AG04450 (cell line): ENCODE measurements at regions not wholly inside any gene's neighbourhood (a gene's known extent, or its start where the extent isn't known, plus 50 kb on each side); places are given as distances from the start of the nearest gene placed in this dataset.

ENCODE experiments used
- CTCF ChIA-PET: fragments of 300-600, 350-600 bp; formaldehyde crosslinking; extraction: SDS; loops from one replicate; lab custom pipeline; 2022; ENCODE audit warnings: antibody characterized with exemption, inconsistent platforms; lab: Charles Lee
- POLR2A ChIA-PET: fragments of 350-600 bp; formaldehyde crosslinking; extraction: SDS; loops from one replicate; lab custom pipeline; 2021; ENCODE audit warnings: antibody characterized with exemption, inconsistent platforms; lab: Yijun Ruan, JAX
- DNase-seq: peaks from one replicate; pipeline ENCODE4 v3.0.0-alpha.2; 2011; ENCODE audit warnings: low read depth, low spot score
- H3K27ac ChIP-seq: one replicate; pipeline ENCODE4 v1.5.1; 2012; ENCODE audit warnings: low read depth, low read length, control low read depth
- H3K27me3 ChIP-seq: one replicate; pipeline ENCODE4 v1.6.0; 2012; ENCODE audit warnings: low read length; ENCODE audit not compliant: control insufficient read depth, insufficient read depth
- H3K4me3 ChIP-seq: 2 replicates; pipeline ENCODE4 v1.5.1; 2011; ENCODE audit warnings: mild to moderate bottlenecking, low read depth, low read length, control low read depth
- H3K9me3 ChIP-seq: 2 replicates; pipeline ENCODE4 v1.5.1; 2012; ENCODE audit warnings: low read length; ENCODE audit not compliant: control insufficient read depth, insufficient read depth
- TF ChIP-seq, protein P1 (sequence below): IDR thresholded peaks from 2 replicates; pipeline ENCODE4 v1.5.1; 2011; ENCODE audit warnings: low read depth, low read length, control low read depth, inconsistent platforms

- Histone ChIP-seq H3K9me3 (no peaks in the 10 kb centered on the region), H3K4me3 (no peak overlapping the region), H3K27me3 (no peaks in the 10 kb centered on the region), H3K27ac (no peak overlapping the region)
- POLR2A ChIA-PET, result no interaction called here
- TF ChIP-seq, protein P1, sequence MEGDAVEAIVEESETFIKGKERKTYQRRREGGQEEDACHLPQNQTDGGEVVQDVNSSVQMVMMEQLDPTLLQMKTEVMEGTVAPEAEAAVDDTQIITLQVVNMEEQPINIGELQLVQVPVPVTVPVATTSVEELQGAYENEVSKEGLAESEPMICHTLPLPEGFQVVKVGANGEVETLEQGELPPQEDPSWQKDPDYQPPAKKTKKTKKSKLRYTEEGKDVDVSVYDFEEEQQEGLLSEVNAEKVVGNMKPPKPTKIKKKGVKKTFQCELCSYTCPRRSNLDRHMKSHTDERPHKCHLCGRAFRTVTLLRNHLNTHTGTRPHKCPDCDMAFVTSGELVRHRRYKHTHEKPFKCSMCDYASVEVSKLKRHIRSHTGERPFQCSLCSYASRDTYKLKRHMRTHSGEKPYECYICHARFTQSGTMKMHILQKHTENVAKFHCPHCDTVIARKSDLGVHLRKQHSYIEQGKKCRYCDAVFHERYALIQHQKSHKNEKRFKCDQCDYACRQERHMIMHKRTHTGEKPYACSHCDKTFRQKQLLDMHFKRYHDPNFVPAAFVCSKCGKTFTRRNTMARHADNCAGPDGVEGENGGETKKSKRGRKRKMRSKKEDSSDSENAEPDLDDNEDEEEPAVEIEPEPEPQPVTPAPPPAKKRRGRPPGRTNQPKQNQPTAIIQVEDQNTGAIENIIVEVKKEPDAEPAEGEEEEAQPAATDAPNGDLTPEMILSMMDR, result no peak
- DNase-seq, result peak; percentile 3
- CTCF ChIA-PET, result no interaction called here
Observed at GRCh38 chr13:72437458-72437857, 290.0 kb downstream of the MZT1 start.

- ChIA-PET POLR2A (no interaction called here), CTCF (no interaction called here)
- no peaks in the 10 kb centered on the region for H3K27me3 ChIP-seq
- H3K27ac ChIP-seq, result no peak overlapping the region
- H3K9me3 ChIP-seq, result no peaks in the 10 kb centered on the region
- no peak overlapping the region for H3K4me3 ChIP-seq
- TF ChIP-seq, protein P1, result no peak
- no peak for DNase-seq
Observed at GRCh38 chr13:72435251-72435650, 292.2 kb downstream of the MZT1 start.

DNA sequence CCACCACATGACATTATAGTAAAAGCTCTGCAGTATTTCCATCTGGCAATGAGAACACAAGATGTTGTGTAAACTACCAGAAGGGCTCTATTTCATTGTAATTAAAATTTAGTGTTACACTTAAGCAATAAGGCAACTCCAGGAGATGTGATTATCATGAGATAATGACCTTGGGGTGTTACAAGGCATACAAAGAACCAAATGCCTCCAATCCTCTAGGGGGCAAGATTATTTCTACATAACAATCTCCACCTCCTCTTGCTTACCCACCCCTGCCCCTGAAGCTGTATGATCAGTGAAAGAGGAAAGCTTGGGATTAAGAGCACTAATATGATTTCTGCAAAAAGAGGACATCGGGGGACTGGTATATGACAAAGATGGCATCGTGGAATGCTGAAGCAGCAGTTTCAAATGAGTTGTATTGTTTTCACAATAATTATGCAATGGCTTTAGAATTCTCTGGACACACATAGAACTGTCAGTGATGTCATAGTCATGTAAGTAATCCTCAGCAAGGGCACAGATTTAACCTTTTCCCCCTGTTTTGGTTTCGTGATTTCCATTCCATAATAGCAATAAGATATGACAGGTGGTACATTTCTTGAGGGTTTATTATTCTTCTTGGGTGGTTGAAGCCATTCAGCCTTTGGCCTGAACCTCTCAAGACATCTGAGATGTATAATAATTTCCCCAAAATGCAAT is 295.3 kb downstream of the MZT1 start:
- TF ChIP-seq, protein P1, result no peak
- CTCF ChIA-PET, result interaction anchor here (0.5 kb wide), 1 partner anchor 243 kb away, joined by 4 read pairs; no protein-coding TSS in a partner anchor
- H3K27me3 ChIP-seq, result no peaks in the 10 kb centered on the region
- no peaks in the 10 kb centered on the region for H3K9me3 ChIP-seq
- H3K27ac ChIP-seq, result no peak overlapping the region
- no peak for DNase-seq
- no peak overlapping the region for H3K4me3 ChIP-seq
- POLR2A ChIA-PET, result no interaction called here

DNA sequence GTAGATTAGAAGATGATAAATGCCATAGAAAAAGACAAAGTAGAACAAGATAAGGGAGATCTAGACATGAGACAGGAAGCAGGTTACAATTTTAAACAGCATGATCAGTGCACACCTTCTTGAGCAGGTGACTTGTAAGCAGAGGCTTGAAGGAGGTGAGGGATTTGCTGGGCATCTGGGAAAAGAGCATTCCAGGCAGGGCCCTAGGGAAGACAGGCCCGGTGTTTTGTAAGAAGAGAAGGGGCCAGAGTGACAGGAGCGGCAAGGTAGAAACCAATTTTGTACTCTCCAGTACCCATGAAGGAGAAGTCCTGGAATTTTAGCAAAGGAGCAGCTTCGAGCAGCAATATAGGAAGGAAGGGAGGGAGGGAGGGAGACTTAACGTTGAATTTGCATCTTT is 296.5 kb downstream of the MZT1 start:
- no peaks in the 10 kb centered on the region for H3K27me3 ChIP-seq
- no peak for DNase-seq
- no peaks in the 10 kb centered on the region for H3K9me3 ChIP-seq
- CTCF ChIA-PET, result no interaction called here
- no peak overlapping the region for H3K4me3 ChIP-seq
- POLR2A ChIA-PET, result no interaction called here
- H3K27ac ChIP-seq, result no peak overlapping the region
- TF ChIP-seq, protein P1, result no peak

DNA sequence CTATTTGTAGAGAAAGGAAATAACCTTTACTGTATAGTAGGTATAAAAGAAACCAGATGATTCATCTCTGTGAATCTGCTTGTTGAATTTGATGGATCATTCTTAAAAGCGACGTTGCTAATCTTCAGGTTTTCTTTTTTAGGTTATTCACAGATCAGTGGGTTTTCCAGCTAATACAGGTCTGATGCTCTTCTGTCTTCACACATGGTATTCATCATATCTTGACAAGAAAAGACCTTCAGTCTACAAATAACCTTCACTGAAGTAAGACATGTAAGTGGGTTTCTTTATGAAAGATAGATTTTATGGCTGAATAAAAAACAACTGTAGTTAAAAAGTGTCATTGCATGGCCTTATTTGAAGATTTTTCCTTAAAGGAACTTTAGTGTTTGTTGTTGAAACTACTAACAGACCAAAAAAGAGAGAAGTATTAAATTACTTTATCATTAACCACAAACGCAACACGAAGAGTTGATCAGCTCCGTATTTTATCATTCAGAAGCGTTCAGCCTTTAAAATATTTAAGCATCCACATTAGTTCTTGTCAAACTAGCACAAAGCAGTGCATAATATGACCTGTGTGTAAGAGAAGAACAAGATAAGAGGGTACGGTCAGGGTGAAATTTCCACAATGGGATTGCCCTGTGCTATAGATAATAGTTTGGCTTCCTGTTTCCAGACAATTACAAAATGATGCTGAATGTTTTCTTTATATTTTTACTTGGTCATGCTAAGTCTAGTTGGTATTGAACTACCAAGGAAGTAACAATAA is 299.5 kb downstream of the MZT1 start:
- ChIA-PET CTCF (no interaction called here), POLR2A (no interaction called here)
- H3K9me3 ChIP-seq, result no peaks in the 10 kb centered on the region
- TF ChIP-seq, protein P1, result no peak
- H3K27me3 ChIP-seq, result no peaks in the 10 kb centered on the region
- DNase-seq, result no peak
- no peak overlapping the region for H3K4me3 ChIP-seq
- no peak overlapping the region for H3K27ac ChIP-seq
